DMS153 treated with DMSO at 0.1 percent for 48 hours (cell line): ENCODE measurements at regions not wholly inside any gene's neighbourhood (a gene's known extent, or its start where the extent isn't known, plus 50 kb on each side); places are given as distances from the start of the nearest gene placed in this dataset.
"Not testable (repeated sequence)": the region's sequence is repeated elsewhere in the genome, so short reads cannot be mapped to it uniquely, and the experiment has no call there.

ENCODE experiments used
- DNase-seq: peaks from one replicate; lab custom pipeline; 2025; ENCODE audit not compliant: unreplicated experiment; lab: John Stamatoyannopoulos, UW

GRCh38 chr10:109664554-109664953, 258.8 kb downstream of the XPNPEP1 start:
- DNase-seq, result no peak

DNA sequence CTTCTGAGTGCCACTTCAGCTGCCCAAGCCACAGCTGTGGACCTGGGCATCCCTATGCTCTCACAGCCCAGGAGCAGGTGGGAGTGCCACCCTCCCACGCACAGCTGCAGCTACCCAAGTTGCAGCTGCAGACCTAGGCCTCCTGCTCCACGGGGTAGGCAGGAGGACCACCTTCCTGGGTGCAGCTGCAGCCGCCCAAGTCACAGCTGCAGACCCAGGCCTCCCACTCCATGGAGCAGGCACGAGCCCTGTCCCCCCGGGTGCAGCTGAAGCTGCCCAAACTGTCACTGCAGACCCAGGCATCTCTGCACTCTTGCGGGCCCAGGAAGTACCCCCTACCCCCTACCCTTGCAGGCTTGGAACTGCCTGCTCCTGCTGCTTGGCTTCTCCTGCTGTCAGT, 260.2 kb downstream of the XPNPEP1 start:
- DNase-seq, result no peak

GRCh38 chr10:109652612-109653011, 270.7 kb downstream of the XPNPEP1 start:
- not testable (repeated sequence) for DNase-seq

DNA sequence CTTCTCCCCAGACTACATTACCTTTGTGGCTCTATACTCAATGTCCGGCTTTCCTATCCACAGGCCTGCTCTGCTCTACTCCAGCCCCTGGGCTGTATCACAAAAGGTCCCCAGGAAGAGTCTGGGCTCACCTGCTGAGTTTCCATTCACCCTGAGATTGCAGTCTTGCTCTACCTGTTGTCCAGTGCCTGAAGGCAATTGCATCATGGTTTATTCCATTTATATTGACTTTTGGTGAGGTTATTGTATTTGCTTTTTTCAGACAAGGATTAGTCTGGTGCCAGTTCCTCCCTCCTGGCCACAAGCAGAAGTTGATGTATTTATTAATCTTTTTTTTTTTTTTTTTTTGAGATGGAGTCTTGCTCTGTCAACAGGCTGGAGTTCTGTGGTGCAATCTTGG, 273.1 kb downstream of the XPNPEP1 start:
- DNase-seq, result no peak

- DNase-seq, result no peak
Measured at GRCh38 chr10:109647627-109648026, 275.7 kb downstream of the XPNPEP1 start.

GRCh38 chr10:109633846-109634245, 289.5 kb downstream of the XPNPEP1 start:
- DNase-seq, result no peak

- not testable (repeated sequence) for DNase-seq
Measured at GRCh38 chr10:109633017-109633416, 290.3 kb downstream of the XPNPEP1 start.

GRCh38 chr10:109624939-109625338, 298.4 kb downstream of the XPNPEP1 start:
- DNase-seq, result no peak

DNA sequence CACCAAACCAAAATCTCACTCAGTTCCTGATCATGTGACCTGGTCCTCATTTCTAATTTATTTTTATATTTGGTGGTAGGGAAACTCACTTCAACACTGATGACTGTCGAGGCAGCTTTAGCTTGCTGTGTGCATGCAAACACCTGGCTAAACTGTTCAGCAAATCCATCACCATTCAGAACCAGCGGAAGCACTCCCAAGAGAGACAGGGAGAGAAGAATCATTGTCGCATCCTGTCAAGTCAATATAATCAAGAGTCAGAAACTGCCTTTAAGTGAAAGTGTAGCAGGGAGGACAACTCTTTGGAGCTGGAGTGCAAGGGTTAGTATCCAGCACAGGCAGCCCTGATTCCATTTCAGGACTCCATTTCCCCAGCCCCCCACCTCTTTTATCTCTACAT, 300.7 kb downstream of the XPNPEP1 start:
- DNase-seq, result no peak

DNA sequence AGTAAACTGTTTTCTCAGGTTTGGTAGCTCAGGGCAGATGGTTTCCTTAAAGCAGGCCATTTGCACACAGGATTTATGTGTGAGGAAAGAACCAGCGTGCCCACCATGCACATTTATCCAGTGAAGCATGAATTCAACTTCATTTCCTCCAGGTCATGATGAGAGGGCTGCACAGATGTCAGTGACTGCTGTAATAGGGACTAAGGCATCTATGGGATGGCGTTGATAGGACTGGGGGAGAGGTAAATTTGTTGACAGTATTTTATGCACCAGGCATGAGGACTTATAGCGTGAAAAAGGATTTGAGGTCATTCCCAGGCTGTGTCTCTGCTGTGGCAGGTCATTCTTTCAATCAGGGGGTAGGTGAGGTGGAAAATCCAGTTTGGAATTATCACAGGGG, 302.9 kb downstream of the XPNPEP1 start:
- no peak for DNase-seq

GRCh38 chr10:109619914-109620313, 303.4 kb downstream of the XPNPEP1 start:
- DNase-seq, result no peak

DNA sequence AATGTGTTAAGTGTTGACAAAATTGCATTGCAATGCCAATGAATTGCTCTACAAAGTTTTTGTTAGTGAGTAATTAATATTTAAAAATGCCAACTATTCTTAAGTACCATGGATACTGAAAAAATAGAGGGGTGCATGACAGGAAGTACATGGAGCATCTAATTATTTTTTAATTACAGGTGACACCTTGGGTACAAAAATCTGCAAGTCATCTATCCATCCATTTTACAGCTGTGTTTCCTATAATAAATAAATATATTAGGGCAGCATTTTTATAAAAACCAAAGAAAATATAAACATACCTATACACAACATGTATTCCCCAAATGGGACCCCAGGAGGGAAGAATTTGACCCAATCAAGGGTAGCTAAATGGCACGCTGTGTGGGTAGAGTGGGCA, 304.6 kb downstream of the XPNPEP1 start:
- DNase-seq, result no peak

GRCh38 chr10:109618301-109618700, 305.0 kb downstream of the XPNPEP1 start:
- DNase-seq, result no peak

GRCh38 chr10:109616359-109616980, 306.8 kb downstream of the XPNPEP1 start:
- no peak for DNase-seq

DNA sequence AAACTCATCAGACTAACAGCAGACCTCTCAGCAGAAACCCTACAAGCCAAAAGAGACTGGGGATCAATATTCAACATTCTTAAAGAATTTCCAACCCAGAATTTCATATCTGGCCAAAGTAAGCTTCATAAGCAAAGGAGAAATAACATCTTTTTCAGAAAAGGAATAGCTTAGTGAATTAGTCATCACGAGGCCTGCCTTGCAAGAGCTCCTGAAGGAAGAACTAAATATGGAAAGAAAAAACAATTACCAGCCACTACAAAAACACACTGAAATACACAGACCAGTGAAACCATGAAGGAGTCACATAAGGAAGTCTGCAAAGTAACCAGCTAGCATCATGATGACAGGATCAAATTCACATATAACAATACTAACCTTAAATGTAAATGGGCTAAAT, 328.0 kb downstream of the XPNPEP1 start:
- not testable (repeated sequence) for DNase-seq

DNA sequence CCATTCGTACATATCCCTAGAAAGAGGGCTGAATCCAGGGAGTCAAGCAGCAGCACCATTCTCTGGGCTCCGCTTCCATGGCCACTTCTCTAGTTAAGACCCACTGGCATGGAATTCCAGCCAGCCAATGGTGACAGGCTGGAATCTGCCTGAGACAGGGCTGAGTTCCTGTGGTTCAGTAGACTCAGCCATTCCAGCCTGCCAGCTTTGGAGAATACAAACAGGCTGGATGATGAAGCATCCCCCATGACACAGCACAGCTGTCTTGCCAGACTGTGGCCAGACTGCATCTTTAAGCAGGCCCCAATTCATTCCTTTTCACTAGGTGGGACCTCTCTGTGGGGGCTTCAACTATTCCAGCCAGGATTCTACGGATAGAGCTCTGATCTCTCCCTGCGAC, 329.6 kb downstream of the XPNPEP1 start:
- DNase-seq, result no peak

GRCh38 chr10:109592391-109592790, 330.9 kb downstream of the XPNPEP1 start:
- no peak for DNase-seq

GRCh38 chr10:109591601-109592000, 331.7 kb downstream of the XPNPEP1 start:
- DNase-seq, result no peak

DNA sequence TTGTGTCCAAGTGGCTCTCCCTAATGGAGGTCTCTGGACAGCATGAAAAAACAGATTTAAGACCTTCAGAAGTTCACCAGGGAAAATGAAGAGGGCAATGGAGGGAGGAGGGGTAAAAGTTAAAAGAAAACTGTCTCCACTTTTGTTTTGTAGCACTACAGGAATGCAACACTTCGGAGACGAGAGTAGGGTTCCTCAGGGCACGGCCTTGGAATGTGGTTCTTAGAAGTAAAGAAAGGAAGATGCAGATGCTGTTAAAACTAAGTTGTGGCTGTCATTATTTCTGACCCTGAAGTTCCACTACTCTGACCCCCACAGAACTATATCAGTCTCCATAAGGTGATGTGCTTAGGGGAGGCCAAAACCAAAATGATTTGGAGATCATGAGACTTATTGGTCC, 335.1 kb downstream of the XPNPEP1 start:
- DNase-seq, result no peak

DNA sequence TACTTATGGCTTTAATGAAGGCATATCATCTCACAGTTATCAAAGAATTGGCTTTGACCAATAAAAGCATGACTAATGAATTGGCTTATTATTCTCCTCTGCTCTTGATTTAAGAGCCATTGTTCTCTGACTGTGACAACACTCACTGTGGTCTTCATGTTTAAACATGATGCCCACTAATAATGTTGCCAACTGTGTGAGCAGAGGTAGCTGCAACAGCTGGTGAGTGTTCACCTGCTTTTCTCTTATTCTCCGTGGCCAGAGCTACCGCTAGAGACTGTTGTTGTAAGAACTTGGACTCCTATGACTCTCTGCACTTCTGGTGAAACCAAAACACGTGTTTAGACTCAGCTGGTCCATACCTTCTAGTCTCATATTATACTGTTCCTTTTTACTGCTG, 335.9 kb downstream of the XPNPEP1 start:
- DNase-seq, result peak; percentile 15

- DNase-seq, result no peak
Measured at GRCh38 chr10:109556399-109556798, 366.9 kb downstream of the XPNPEP1 start.

DNA sequence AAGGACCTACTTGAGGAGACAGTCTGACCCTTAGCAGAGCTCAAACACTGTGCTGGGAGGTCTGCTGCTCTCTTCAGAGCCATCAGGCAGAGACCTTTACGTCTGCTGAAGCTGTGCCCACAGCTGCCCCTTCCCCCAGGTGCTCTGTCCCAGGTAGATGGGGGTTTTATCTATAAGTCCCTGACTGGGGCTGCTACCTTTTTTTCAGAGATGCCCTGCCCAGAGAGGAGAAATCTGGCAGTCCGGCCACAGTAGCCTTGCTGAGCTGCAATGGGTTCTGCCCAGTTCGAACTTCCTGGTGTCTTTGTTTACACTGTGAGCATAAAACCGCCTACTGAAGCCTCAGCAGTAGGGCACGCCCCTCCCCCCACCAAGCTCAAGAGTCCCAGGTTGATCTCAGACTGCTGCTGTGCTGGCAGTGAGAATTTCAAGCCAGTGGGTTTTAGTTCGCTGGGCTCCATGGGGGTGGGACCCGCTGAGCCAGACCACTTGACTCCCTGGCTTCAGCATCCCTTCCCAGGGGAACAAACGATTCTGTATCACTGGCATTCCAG, 381.2 kb downstream of the XPNPEP1 start:
- peak; percentile 8 for DNase-seq

GRCh38 chr10:109534193-109534592, 389.1 kb downstream of the XPNPEP1 start:
- DNase-seq, result no peak
